Naive thymus-derived CD4-positive, alpha-beta T cell (primary cell): ENCODE measurements at regions not wholly inside any gene's neighbourhood (a gene's known extent, or its start where the extent isn't known, plus 50 kb on each side); places are given as distances from the start of the nearest gene placed in this dataset.
"Not testable (repeated sequence)": the region's sequence is repeated elsewhere in the genome, so short reads cannot be mapped to it uniquely, and the experiment has no call there.

Source experiments
- ATAC-seq: fragments of 150-1000 bp; cut with Tn5 transposase; 2 replicates; pipeline ENCODE4 v1.10.0; 2021; ENCODE audit warnings: mild to moderate bottlenecking, moderate library complexity
- CTCF ChIA-PET: fragments of 350-600 bp; sonication (Branson Sonifier 250); formaldehyde crosslinking; loops from one replicate; lab custom pipeline; 2021; ENCODE audit warnings: antibody characterized with exemption; lab: Charles Lee
- POLR2A ChIA-PET: fragments of 350-600 bp; sonication (Branson Sonifier 250); formaldehyde crosslinking; loops from one replicate; lab custom pipeline; 2021; ENCODE audit warnings: antibody characterized with exemption, inconsistent platforms; lab: Charles Lee
- DNase-seq, 9 donors: peaks; one replicate each; pipeline versions ENCODE4 v3.0.0 to v3.0.0-alpha.2; 2020 to 2022; ENCODE audit warnings: mixed read lengths in 1 of 9
- H3K27ac ChIP-seq: one replicate; pipeline ENCODE4 v1.7.0; 2013; ENCODE audit warnings: mild to moderate bottlenecking, low read depth, low read length, moderate library complexity
- H3K27me3 ChIP-seq, 2 donors: one replicate each; pipeline ENCODE4 v1.7.0; 2013; ENCODE audit warnings: low read length in 2 of 2, mild to moderate bottlenecking in 2 of 2, moderate library complexity in 2 of 2; ENCODE audit not compliant: control insufficient read depth in 2 of 2, insufficient read depth in 2 of 2
- H3K36me3 ChIP-seq, 3 experiments: 1 replicate in 2 of 3; 2 replicates in 1 of 3; pipeline ENCODE4 v1.7.0; 2013; ENCODE audit warnings: low read length in 3 of 3, mild to moderate bottlenecking in 3 of 3, moderate library complexity in 1 of 3; ENCODE audit not compliant: insufficient read depth in 3 of 3, control insufficient read depth in 2 of 3
- H3K4me1 ChIP-seq, 2 donors: one replicate each; pipeline ENCODE4 v1.7.0; 2013; ENCODE audit warnings: low read length in 2 of 2, mild to moderate bottlenecking in 2 of 2, moderate library complexity in 1 of 2; ENCODE audit not compliant: control insufficient read depth in 2 of 2, insufficient read depth in 2 of 2
- H3K4me3 ChIP-seq: 2 replicates; pipeline ENCODE4 v1.7.0; 2013; ENCODE audit warnings: mild to moderate bottlenecking, low read length
- H3K9me3 ChIP-seq, 3 experiments: 1 replicate in 2 of 3; 2 replicates in 1 of 3; pipeline ENCODE4 v1.7.0; 2013; ENCODE audit warnings: low read length in 3 of 3; ENCODE audit not compliant: control insufficient read depth in 2 of 3
- H3K27ac Mint-ChIP-seq, 9 donors: one replicate each; pipeline ENCODE4 v1.8.0; 2020 to 2022; ENCODE audit warnings: mixed read lengths in 9 of 9, mild to moderate bottlenecking in 8 of 9, moderate library complexity in 5 of 9, inconsistent platforms in 2 of 9
- H3K27me3 Mint-ChIP-seq, 5 donors: one replicate each; pipeline ENCODE4 v1.8.0; 2021 to 2022; ENCODE audit warnings: mixed read lengths in 5 of 5, mild to moderate bottlenecking in 1 of 5
- H3K36me3 Mint-ChIP-seq, 5 donors: one replicate each; pipeline ENCODE4 v1.8.0; 2020 to 2022; ENCODE audit warnings: mixed read lengths in 5 of 5, mild to moderate bottlenecking in 3 of 5, inconsistent platforms in 1 of 5
- H3K4me1 Mint-ChIP-seq, 7 donors: one replicate each; pipeline ENCODE4 v1.8.0; 2020 to 2022; ENCODE audit warnings: mixed read lengths in 7 of 7, mild to moderate bottlenecking in 3 of 7, inconsistent platforms in 1 of 7
- H3K4me3 Mint-ChIP-seq, 10 donors: one replicate each; pipeline ENCODE4 v1.8.0; 2020 to 2022; ENCODE audit warnings: mild to moderate bottlenecking in 10 of 10, mixed read lengths in 10 of 10, moderate library complexity in 6 of 10, inconsistent platforms in 2 of 10
- H3K9me3 Mint-ChIP-seq, 11 donors: one replicate each; pipeline ENCODE4 v1.8.0; 2020 to 2022; ENCODE audit warnings: mixed read lengths in 11 of 11, mild to moderate bottlenecking in 4 of 11, inconsistent platforms in 1 of 11, moderate library complexity in 1 of 11
- intact Hi-C, 2 donors: fragments of 100-400 bp; cut with micrococcal nuclease; formaldehyde crosslinking; loops; one replicate each; pipeline ENCODE4 v1.15.1; 2023

DNA sequence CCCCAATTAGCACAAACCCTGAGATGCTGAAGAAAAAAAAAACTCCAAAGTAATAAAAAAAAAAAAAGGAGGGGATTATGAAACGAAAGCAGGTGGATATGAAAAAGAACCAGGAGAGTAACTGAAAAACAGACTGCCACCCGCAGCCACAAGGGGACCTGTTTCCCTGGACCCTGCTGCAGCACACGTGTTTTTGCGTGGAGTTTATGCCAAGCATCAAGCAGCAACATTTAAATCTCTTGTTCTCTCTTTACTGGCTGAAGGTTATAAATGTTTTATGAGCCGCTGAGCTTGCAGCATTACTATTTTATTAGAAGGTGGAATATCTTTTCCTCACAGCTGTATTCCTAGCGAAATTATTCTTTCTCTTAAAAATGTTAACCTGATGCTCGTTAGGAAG, 131.6 kb upstream of the OLIG3 start:
- no peak for ATAC-seq
- Mint-ChIP-seq H3K27ac (no peak overlapping the region), H3K4me3 (no peak overlapping the region), H3K27me3 (peaks cover 6 to 35% (median 20%) of the 10 kb centered on the region in 5 donors), H3K9me3 (no peaks in the 10 kb centered on the region), H3K36me3 (no peaks in the 10 kb centered on the region), H3K4me1 (peaks cover 0 to under 1% (median 0%) of the 10 kb centered on the region in 7 donors)
- no peak overlapping the region for H3K27ac ChIP-seq
- DNase-seq = no peak
- H3K36me3 ChIP-seq = no peaks in the 10 kb centered on the region
- CTCF ChIA-PET = interaction anchor here (1.6 kb wide), 1 partner anchor 354 kb away, joined by 3 read pairs; no protein-coding TSS in a partner anchor
- no peaks in the 10 kb centered on the region for H3K27me3 ChIP-seq
- intact Hi-C loops = no loop called here
- POLR2A ChIA-PET = interaction anchor here (0.6 kb wide), 1 partner anchor 167 kb away, joined by 3 read pairs; no protein-coding TSS in a partner anchor
- H3K9me3 ChIP-seq = no peaks in the 10 kb centered on the region
- no peak overlapping the region for H3K4me3 ChIP-seq
- H3K4me1 ChIP-seq = no peaks in the 10 kb centered on the region

DNA sequence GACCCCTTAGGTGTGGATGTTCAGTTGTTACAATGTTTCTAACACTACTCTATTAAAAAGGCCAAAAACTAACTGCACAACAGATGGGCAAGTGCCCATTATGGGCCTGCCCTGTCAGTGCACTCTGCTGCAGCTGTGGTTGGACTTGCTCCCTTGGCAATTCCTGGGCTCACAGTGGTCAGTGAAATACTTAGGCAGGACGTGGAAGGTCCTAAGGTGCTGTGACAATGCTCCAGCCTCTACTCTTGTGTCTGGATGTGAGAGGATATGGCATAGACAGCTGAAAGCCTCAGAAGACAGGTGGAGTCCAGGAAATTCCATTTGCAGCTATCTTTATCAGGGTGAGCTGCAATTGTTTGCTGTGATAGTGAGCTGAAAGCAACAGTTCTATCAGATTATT, 136.5 kb upstream of the OLIG3 start:
- ATAC-seq = peak; percentile 20
- Histone ChIP-seq H3K27me3 (no peaks in the 10 kb centered on the region), H3K9me3 (no peaks in the 10 kb centered on the region), H3K4me1 (no peaks in the 10 kb centered on the region), H3K27ac (no peak overlapping the region), H3K4me3 (no peak overlapping the region), H3K36me3 (no peaks in the 10 kb centered on the region)
- H3K27me3 Mint-ChIP-seq = peaks cover 0 to 20% (median 5%) of the 10 kb centered on the region in 5 donors
- no peak overlapping the region for H3K27ac Mint-ChIP-seq
- CTCF ChIA-PET = interaction anchor here (1.3 kb wide), 1 partner anchor 289 kb away, joined by 4 read pairs; no protein-coding TSS in a partner anchor
- POLR2A ChIA-PET = no interaction called here
- intact Hi-C loops = no loop called here
- H3K4me3 Mint-ChIP-seq = no peak overlapping the region
- no peaks in the 10 kb centered on the region for H3K9me3 Mint-ChIP-seq
- no peaks in the 10 kb centered on the region for H3K36me3 Mint-ChIP-seq
- H3K4me1 Mint-ChIP-seq = peaks cover 0 to 8% (median 0%) of the 10 kb centered on the region in 7 donors
- no peak for DNase-seq

DNA sequence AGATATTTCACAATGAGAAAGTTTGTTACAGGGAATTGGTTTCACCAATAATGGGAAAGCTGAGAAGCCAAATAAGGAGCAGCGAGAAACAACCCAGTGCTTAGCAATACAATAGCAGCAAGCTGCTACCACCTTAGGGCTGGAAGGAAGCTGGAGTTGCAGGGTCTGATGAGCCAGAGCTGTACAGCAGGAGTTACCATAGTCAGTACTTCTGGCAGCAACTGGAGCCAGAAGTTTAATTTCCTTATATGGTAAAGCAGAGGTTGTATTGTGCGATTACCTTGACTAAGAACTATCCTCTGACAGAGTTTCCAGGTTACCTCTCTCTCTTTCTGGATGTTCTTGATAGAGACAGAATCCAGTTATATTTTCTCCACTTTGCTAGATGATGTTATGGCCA, 137.1 kb upstream of the OLIG3 start:
- H3K36me3 ChIP-seq = no peaks in the 10 kb centered on the region
- peaks cover 0 to 8% (median 0%) of the 10 kb centered on the region in 7 donors for H3K4me1 Mint-ChIP-seq
- POLR2A ChIA-PET = no interaction called here
- H3K27ac ChIP-seq = no peak overlapping the region
- H3K4me3 Mint-ChIP-seq = no peak overlapping the region
- H3K4me1 ChIP-seq = no peaks in the 10 kb centered on the region
- no peak overlapping the region for H3K27ac Mint-ChIP-seq
- peaks cover 0 to 16% (median 0%) of the 10 kb centered on the region in 5 donors for H3K27me3 Mint-ChIP-seq
- CTCF ChIA-PET = interaction anchor here (1.3 kb wide), 1 partner anchor 290 kb away, joined by 4 read pairs; no protein-coding TSS in a partner anchor
- H3K36me3 Mint-ChIP-seq = no peaks in the 10 kb centered on the region
- H3K4me3 ChIP-seq = no peak overlapping the region
- intact Hi-C loops = no loop called here
- no peaks in the 10 kb centered on the region for H3K9me3 Mint-ChIP-seq
- ATAC-seq (no peak), DNase-seq (no peak)
- no peaks in the 10 kb centered on the region for H3K27me3 ChIP-seq
- H3K9me3 ChIP-seq = no peaks in the 10 kb centered on the region

DNA sequence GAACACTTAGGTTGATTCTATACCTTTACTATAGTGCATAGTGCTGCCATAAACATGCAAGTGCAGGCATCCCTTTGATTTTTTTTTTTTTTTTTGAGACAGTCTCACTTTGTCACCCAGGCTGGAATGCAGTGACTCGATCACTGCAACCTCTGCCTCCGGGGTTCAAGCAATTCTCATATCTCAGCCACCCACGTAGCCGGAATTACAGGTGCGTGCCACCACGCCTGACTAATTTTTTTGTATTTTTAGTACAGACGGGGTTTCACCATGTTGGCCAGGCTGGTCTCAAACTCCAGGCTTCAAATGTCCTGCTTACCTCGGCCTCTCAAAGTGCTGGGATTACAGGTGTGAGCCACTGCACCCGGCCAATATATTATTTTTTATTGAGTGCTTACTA, 140.0 kb upstream of the OLIG3 start:
- H3K9me3 ChIP-seq, H3K9me3 Mint-ChIP-seq, H3K36me3 ChIP-seq, H3K27ac ChIP-seq, H3K27ac Mint-ChIP-seq, H3K27me3 ChIP-seq, CTCF ChIA-PET, DNase-seq, H3K4me3 ChIP-seq, H3K36me3 Mint-ChIP-seq, intact Hi-C loops, ATAC-seq, H3K4me3 Mint-ChIP-seq, H3K4me1 ChIP-seq, POLR2A ChIA-PET: not testable (repeated sequence)
- Mint-ChIP-seq H3K4me1 (peaks cover 0 to 21% (median 9%) of the 10 kb centered on the region in 7 donors), H3K27me3 (peaks cover 0 to 11% (median 0%) of the 10 kb centered on the region in 5 donors)

DNA sequence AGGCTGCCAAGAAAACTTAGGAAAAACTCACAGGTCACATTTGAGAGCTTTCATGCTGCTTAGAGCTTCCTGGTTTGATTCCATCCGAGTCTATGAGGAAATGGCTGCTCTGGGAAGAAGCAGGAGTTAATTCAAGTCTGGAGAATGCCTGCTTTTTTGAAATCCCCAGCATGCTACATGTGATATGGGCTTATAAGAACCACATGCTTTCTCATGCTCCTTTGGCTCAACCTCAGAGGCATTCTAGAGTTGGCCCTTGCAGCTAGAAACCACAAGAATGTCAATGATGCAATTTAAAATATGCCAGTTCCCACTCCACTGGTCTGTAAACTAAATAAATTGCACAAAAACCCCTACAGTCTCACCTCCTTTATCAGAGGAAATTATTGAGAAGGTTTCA, 142.9 kb upstream of the OLIG3 start:
- Histone ChIP-seq H3K9me3 (no peaks in the 10 kb centered on the region), H3K36me3 (no peaks in the 10 kb centered on the region), H3K27ac (no peak overlapping the region), H3K4me3 (no peak overlapping the region), H3K27me3 (no peaks in the 10 kb centered on the region), H3K4me1 (no peaks in the 10 kb centered on the region)
- ChIA-PET CTCF (interaction anchor here (1.2 kb wide), 1 partner anchor 543 kb away, joined by 3 read pairs; no protein-coding TSS in a partner anchor), POLR2A (no interaction called here)
- H3K27ac Mint-ChIP-seq = no peak overlapping the region
- no peaks in the 10 kb centered on the region for H3K9me3 Mint-ChIP-seq
- DNase-seq (no peak), ATAC-seq (no peak)
- H3K36me3 Mint-ChIP-seq = peaks cover 0 to 1% (median 0%) of the 10 kb centered on the region in 5 donors
- intact Hi-C loops = no loop called here
- peaks cover 0 to 11% (median 0%) of the 10 kb centered on the region in 5 donors for H3K27me3 Mint-ChIP-seq
- H3K4me1 Mint-ChIP-seq = peaks cover 0 to 17% (median 12%) of the 10 kb centered on the region in 7 donors
- H3K4me3 Mint-ChIP-seq = no peak overlapping the region

DNA sequence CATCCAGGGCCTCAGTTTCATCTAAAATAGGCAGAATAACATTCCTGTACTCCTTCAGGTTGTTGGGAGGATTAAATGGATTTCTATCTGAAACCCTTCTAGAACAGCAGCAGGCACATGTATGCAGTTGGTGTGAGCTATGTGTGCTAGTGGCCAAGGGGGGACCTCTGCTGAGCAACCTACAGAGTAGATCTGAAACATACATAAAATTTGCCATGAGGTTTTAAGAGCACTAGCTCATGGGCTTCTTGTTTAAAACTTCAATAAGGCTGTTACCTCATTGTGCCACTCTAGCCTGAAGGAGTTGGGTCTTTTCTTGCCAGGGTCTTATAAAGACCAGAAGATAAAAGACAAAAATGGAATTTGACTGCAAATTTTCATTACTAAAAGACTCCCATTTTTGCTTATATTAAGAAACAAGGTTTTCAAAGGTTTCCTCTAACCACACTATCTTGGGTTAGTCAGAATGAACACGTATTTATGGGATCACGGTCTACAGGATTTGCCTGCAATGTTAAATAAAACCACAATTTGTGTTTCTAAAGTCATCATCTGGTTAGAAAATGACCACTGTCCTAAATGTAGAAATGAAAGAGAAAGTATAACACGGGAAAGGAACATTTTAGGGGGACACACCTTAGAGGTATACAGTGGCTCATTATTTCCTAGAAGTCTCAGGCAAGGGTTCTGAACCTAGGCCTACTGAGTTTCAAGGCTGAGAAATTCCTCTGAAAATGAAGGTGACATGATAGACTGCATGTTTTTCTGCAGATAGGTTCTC, 144.9 kb upstream of the OLIG3 start:
- Histone ChIP-seq H3K36me3 (no peaks in the 10 kb centered on the region), H3K4me3 (no peak overlapping the region), H3K27ac (no peak overlapping the region), H3K27me3 (no peaks in the 10 kb centered on the region), H3K4me1 (no peaks in the 10 kb centered on the region), H3K9me3 (no peaks in the 10 kb centered on the region)
- intact Hi-C loops = loop anchor here in 1 of 2 donors (1.0 to 2.0 kb wide), 2 partner anchors 336 to 670 kb away; no protein-coding TSS in a partner anchor
- peaks cover 0 to 1% (median 0%) of the 10 kb centered on the region in 5 donors for H3K36me3 Mint-ChIP-seq
- ChIA-PET POLR2A (no interaction called here), CTCF (interaction anchor here (0.6 to 1.4 kb wide), 4 partner anchors 57 to 299 kb away, joined by 3 to 4 read pairs (median 4); no protein-coding TSS in a partner anchor)
- H3K4me1 Mint-ChIP-seq = peaks cover 0 to 17% (median 12%) of the 10 kb centered on the region in 7 donors
- H3K9me3 Mint-ChIP-seq = no peaks in the 10 kb centered on the region
- ATAC-seq = no peak
- H3K27me3 Mint-ChIP-seq = peaks cover 0 to 17% (median 0%) of the 10 kb centered on the region in 5 donors
- peak overlapping the region in 1 of 9 donors; percentile 10 for H3K27ac Mint-ChIP-seq
- DNase-seq = no peak
- H3K4me3 Mint-ChIP-seq = peak overlapping the region in 3 of 10 donors; percentile 7 to 65 (median 30)
